HCT116 (cell line): ENCODE measurements at regions not wholly inside any gene's neighbourhood (a gene's known extent, or its start where the extent isn't known, plus 50 kb on each side); places are given as distances from the start of the nearest gene placed in this dataset.

Source experiments
- ATAC-seq: fragments of 200-7000 bp; cut with Tn5 transposase; 2 replicates; pipeline ENCODE4 v1.9.1; 2020; ENCODE audit warnings: mild to moderate bottlenecking, moderate library complexity
- BruUV-seq: library from RNA; stranded (reverse); fragments of 400-500 nt; replicated peaks from 2 replicates; lab custom pipeline; 2021; lab: Mats Ljungman, UMichigan
- CTCF ChIA-PET: fragments of 300-600 bp; sonication (Branson Sonifier 250); formaldehyde crosslinking; loops from one replicate; lab custom pipeline; 2021; ENCODE audit warnings: antibody characterized with exemption; lab: Charles Lee
- POLR2A ChIA-PET: fragments of 300-600, 350-600 bp; sonication (Branson Sonifier 250); formaldehyde crosslinking; loops from one replicate; lab custom pipeline; 2021; ENCODE audit warnings: antibody characterized with exemption; lab: Charles Lee
- RAD21 ChIA-PET, 2 experiments: fragments of 300-600 bp; sonication (Branson Sonifier 250); formaldehyde crosslinking; loops; one replicate each; lab custom pipeline; 2023; ENCODE audit warnings: low total read pairs in 2 of 2; ENCODE audit not compliant: uncharacterized antibody in 2 of 2, unreplicated experiment in 2 of 2, low non-redundant PET in 1 of 2; lab: Charles Lee
- DNase-seq: peaks from one replicate; pipeline ENCODE4 v3.0.0-alpha.2; 2010; ENCODE audit warnings: low read depth, low spot score
- H2AFZ ChIP-seq: fragments of 200-600 bp; shearing (Covaris generic), sonication (generic); 2 replicates; pipeline ENCODE4 v1.6.1; 2017; ENCODE audit warnings: low read depth, mixed run types, mixed read lengths, antibody characterized with exemption, low read length; ENCODE audit not compliant: poor library complexity, severe bottlenecking
- H3K27ac ChIP-seq: 2 replicates; pipeline ENCODE4 v1.5.1; 2012; ENCODE audit warnings: low read depth, low read length
- H3K27me3 ChIP-seq: fragments of 200-600 bp; sonication (generic); 2 replicates; pipeline ENCODE4 v1.6.1; 2016; ENCODE audit warnings: mixed run types, low read length, mixed read lengths; ENCODE audit not compliant: insufficient read depth
- H3K36me3 ChIP-seq, 2 experiments: fragments of 200-500 bp in 1 of 2; fragments of 200-600 bp in 1 of 2; sonication (Bioruptor generic) in 1 of 2; sonication (generic) in 1 of 2; 2 replicates each; pipeline versions ENCODE4 v1.5.1 to v1.6.1; 2014 to 2016; ENCODE audit warnings: low read length in 2 of 2, inconsistent platforms in 1 of 2, mixed read lengths in 1 of 2, mixed run types in 1 of 2; ENCODE audit not compliant: insufficient read depth in 2 of 2, control insufficient read depth in 1 of 2
- H3K4me1 ChIP-seq, 2 experiments: fragments of 200-600 bp in 1 of 2; sonication (generic) in 1 of 2; 2 replicates each; pipeline versions ENCODE4 v1.5.1 to v1.6.1; 2012 to 2017; ENCODE audit warnings: low read length in 2 of 2, inconsistent platforms in 1 of 2, mild to moderate bottlenecking in 1 of 2, mixed read lengths in 1 of 2, mixed run types in 1 of 2, moderate library complexity in 1 of 2; ENCODE audit not compliant: insufficient read depth in 2 of 2, control insufficient read depth in 1 of 2
- H3K4me2 ChIP-seq: fragments of 200-600 bp; sonication (generic); 2 replicates; pipeline ENCODE4 v1.6.1; 2017; ENCODE audit warnings: mixed run types, low read length, mixed read lengths
- H3K4me3 ChIP-seq, 2 experiments: fragments of 200-600 bp in 1 of 2; sonication (generic) in 1 of 2; replicated peaks in 1 of 2; 2 replicates each; pipeline ENCODE4 v1.5.1; 2011 to 2016; ENCODE audit warnings: low read length in 2 of 2, control low read depth in 1 of 2, low read depth in 1 of 2, mild to moderate bottlenecking in 1 of 2, mixed read lengths in 1 of 2, mixed run types in 1 of 2
- H3K79me2 ChIP-seq: fragments of 200-600 bp; sonication (generic); 2 replicates; pipeline ENCODE4 v1.6.1; 2017; ENCODE audit warnings: mild to moderate bottlenecking, mixed run types, low read length, moderate library complexity, mixed read lengths; ENCODE audit not compliant: insufficient read depth
- H3K9ac ChIP-seq: fragments of 200-600 bp; sonication (generic); 2 replicates; pipeline ENCODE4 v1.6.1; 2016; ENCODE audit warnings: low read length, mixed read lengths
- H3K9me2 ChIP-seq: fragments of 200-600 bp; sonication (generic), shearing (Covaris generic); 2 replicates; pipeline ENCODE4 v1.6.1; 2017; ENCODE audit warnings: mixed run types, mild to moderate bottlenecking, moderate library complexity; ENCODE audit not compliant: insufficient read depth
- H3K9me3 ChIP-seq, 2 experiments: fragments of 200-500 bp in 1 of 2; fragments of 200-600 bp in 1 of 2; sonication (Bioruptor generic) in 1 of 2; sonication (generic) in 1 of 2; 2 replicates each; pipeline ENCODE4 v1.6.1; 2014 to 2017; ENCODE audit warnings: low read length in 2 of 2, mixed read lengths in 2 of 2, inconsistent platforms in 1 of 2, low read depth in 1 of 2, mild to moderate bottlenecking in 1 of 2, mixed run types in 1 of 2, moderate library complexity in 1 of 2; ENCODE audit not compliant: control insufficient read depth in 1 of 2, insufficient read depth in 1 of 2
- H4K20me1 ChIP-seq: fragments of 200-600 bp; sonication (generic), shearing (Covaris generic); 2 replicates; pipeline ENCODE4 v1.6.1; 2017; ENCODE audit warnings: mixed run types, mild to moderate bottlenecking, moderate library complexity; ENCODE audit not compliant: insufficient read depth
- CBX3 ChIP-seq: IDR thresholded peaks from 2 replicates; pipeline ENCODE4 v1.6.1; 2012; ENCODE audit warnings: low read depth
- CEBPB ChIP-seq: IDR thresholded peaks from 2 replicates; pipeline ENCODE4 v1.6.1; 2012; ENCODE audit warnings: low read depth
- ELF1 ChIP-seq: IDR thresholded peaks from 2 replicates; pipeline ENCODE4 v1.6.1; 2012; ENCODE audit warnings: low read depth, borderline replicate concordance
- EZH2phosphoT487 ChIP-seq: fragments of 200-600 bp; IDR thresholded peaks from 2 replicates; pipeline ENCODE4 v1.6.1; 2018; ENCODE audit warnings: antibody characterized with exemption, borderline replicate concordance
- JUND ChIP-seq: IDR thresholded peaks from 2 replicates; pipeline ENCODE4 v1.6.1; 2012
- POLR2AphosphoS5 ChIP-seq: IDR thresholded peaks from 2 replicates; pipeline ENCODE4 v1.6.1; 2011; ENCODE audit warnings: mild to moderate bottlenecking, low read depth, low read length, moderate library complexity
- RAD21 ChIP-seq: IDR thresholded peaks from 2 replicates; pipeline ENCODE4 v1.6.1; 2012; ENCODE audit warnings: low read depth, mild to moderate bottlenecking
- SRF ChIP-seq: IDR thresholded peaks from 2 replicates; pipeline ENCODE4 v1.6.1; 2012; ENCODE audit warnings: low read depth
- YY1 ChIP-seq: IDR thresholded peaks from 2 replicates; pipeline ENCODE4 v1.6.1; 2011; ENCODE audit warnings: low read length, low read depth, moderate library complexity, mild to moderate bottlenecking; ENCODE audit not compliant: insufficient replicate concordance; ENCODE audit errors: extremely low read depth
- intact Hi-C: fragments of 100-400 bp; cut with micrococcal nuclease; formaldehyde crosslinking; loops from 2 replicates; pipeline ENCODE4 v1.10.0; 2022
- TF ChIP-seq, protein P1 (sequence below), 3 experiments: fragments of 200-600 bp in 1 of 3; sonication (generic) in 1 of 3; IDR thresholded peaks in 2 of 3; conservative IDR thresholded peaks in 1 of 3; 2 replicates each; pipeline ENCODE4 v1.5.1; 2012 to 2017; ENCODE audit warnings: low read depth in 2 of 3, low read length in 2 of 3, antibody characterized with exemption in 1 of 3, borderline replicate concordance in 1 of 3, control low read depth in 1 of 3, mild to moderate bottlenecking in 1 of 3, mixed read lengths in 1 of 3, mixed run types in 1 of 3, moderate library complexity in 1 of 3; ENCODE audit not compliant: insufficient read depth in 1 of 3
- TF ChIP-seq, protein P2 (sequence below): IDR thresholded peaks from 2 replicates; pipeline ENCODE4 v1.6.1; 2012
- TF ChIP-seq, protein P3 (sequence below): IDR thresholded peaks from 2 replicates; pipeline ENCODE4 v1.6.1; 2012

DNA sequence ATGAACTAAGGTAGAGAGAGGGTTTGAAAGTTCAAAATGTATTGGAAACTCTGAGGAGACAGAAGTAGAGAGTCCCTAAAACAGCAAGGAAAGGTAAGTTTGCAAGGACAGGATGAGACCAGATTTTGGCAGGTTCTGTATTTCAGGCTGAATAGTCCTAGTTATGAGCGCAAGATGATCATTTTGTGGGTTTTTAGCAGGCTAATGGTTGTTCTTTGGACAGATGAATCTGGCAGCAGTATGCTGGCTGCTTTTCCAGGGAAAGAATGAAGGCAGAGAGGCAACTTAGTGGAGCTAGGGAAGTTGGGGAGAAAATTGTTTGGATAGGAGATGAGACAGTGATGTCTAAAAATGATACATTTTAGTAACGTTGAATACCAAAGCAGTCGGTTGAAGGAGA, 243.5 kb upstream of the NRIP1 start:
- Histone ChIP-seq H4K20me1 (no peaks in the 10 kb centered on the region), H2AFZ (no peak overlapping the region), H3K27me3 (no peaks in the 10 kb centered on the region), H3K27ac (no peak overlapping the region), H3K79me2 (no peaks in the 10 kb centered on the region), H3K36me3 (no peaks in the 10 kb centered on the region), H3K9ac (no peak overlapping the region), H3K9me2 (no peaks in the 10 kb centered on the region), H3K4me2 (no peak overlapping the region), H3K9me3 (0 out of 4 replicates have a peak, but pooled peaks cover 0 to 3% of the 10 kb centered on the region in 2 experiments), H3K4me1 (no peaks in the 10 kb centered on the region), H3K4me3 (no peak overlapping the region)
- BruUV-seq: no TSS peak
- TF ChIP-seq, protein P1, sequence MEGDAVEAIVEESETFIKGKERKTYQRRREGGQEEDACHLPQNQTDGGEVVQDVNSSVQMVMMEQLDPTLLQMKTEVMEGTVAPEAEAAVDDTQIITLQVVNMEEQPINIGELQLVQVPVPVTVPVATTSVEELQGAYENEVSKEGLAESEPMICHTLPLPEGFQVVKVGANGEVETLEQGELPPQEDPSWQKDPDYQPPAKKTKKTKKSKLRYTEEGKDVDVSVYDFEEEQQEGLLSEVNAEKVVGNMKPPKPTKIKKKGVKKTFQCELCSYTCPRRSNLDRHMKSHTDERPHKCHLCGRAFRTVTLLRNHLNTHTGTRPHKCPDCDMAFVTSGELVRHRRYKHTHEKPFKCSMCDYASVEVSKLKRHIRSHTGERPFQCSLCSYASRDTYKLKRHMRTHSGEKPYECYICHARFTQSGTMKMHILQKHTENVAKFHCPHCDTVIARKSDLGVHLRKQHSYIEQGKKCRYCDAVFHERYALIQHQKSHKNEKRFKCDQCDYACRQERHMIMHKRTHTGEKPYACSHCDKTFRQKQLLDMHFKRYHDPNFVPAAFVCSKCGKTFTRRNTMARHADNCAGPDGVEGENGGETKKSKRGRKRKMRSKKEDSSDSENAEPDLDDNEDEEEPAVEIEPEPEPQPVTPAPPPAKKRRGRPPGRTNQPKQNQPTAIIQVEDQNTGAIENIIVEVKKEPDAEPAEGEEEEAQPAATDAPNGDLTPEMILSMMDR (IDR thresholded peaks at IDR 0.05 in 2 of 3, conservative IDR thresholded peaks at IDR 0.05 in 1 of 3; ENCODE audit: borderline replicate concordance in 1 of 3, insufficient read depth in 1 of 3, low read depth in 2 of 3, low read length in 2 of 3): no peak
- TF ChIP-seq RAD21: no peak
- TF ChIP-seq, protein P2, sequence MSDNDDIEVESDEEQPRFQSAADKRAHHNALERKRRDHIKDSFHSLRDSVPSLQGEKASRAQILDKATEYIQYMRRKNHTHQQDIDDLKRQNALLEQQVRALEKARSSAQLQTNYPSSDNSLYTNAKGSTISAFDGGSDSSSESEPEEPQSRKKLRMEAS: no peak
- TF ChIP-seq CBX3: no peak
- no peak for TF ChIP-seq JUND
- no peak for TF ChIP-seq CEBPB
- TF ChIP-seq YY1: no peak
- no peak for TF ChIP-seq EZH2phosphoT487
- TF ChIP-seq, protein P3, sequence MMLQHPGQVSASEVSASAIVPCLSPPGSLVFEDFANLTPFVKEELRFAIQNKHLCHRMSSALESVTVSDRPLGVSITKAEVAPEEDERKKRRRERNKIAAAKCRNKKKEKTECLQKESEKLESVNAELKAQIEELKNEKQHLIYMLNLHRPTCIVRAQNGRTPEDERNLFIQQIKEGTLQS: no peak
- TF ChIP-seq POLR2AphosphoS5: no peak
- TF ChIP-seq ELF1: no peak
- no peak for TF ChIP-seq SRF
- intact Hi-C loops: no loop called here
- ChIA-PET RAD21 (no interaction called here), POLR2A (no interaction called here), CTCF (no interaction called here)
- DNase-seq (no peak), ATAC-seq (no peak)
